ENCODE measurements at regions not wholly inside any gene's neighbourhood (a gene's known extent, or its start where the extent isn't known, plus 50 kb on each side); places are given as distances from the start of the nearest gene placed in this dataset.

DNA sequence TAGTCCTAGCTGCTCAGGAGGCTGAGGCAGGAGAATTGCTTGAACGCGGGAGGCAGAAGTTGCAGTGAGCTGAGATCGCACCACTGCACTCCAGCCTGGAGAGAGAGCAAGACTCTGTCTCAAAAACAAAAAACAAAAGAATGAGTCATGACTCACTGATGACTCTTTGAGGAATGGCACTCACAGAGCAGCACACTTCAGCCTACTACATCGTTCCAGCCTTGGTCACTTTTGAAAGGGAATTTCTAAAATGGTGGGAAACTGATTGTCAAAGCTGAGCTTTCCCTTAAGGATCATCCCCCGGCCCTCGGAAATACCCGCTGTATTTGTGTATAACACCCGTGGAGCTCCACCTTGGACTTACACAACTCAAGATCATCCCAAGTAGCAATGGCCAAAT lies 217.3 kb upstream of the HS6ST1 start:
- Histone ChIP-seq H3K27ac (no peak overlapping the region), H3K4me1 (no peaks in the 10 kb centered on the region), H3K36me3 (no peaks in the 10 kb centered on the region), H3K4me3 (no peak overlapping the region), H3K9me3 (no peaks in the 10 kb centered on the region), H3K27me3 (no peaks in the 10 kb centered on the region)
- no peak for DNase-seq
- TF ChIP-seq POLR2A (IDR thresholded peaks at IDR 0.05): no peak
- TF ChIP-seq, protein P1, sequence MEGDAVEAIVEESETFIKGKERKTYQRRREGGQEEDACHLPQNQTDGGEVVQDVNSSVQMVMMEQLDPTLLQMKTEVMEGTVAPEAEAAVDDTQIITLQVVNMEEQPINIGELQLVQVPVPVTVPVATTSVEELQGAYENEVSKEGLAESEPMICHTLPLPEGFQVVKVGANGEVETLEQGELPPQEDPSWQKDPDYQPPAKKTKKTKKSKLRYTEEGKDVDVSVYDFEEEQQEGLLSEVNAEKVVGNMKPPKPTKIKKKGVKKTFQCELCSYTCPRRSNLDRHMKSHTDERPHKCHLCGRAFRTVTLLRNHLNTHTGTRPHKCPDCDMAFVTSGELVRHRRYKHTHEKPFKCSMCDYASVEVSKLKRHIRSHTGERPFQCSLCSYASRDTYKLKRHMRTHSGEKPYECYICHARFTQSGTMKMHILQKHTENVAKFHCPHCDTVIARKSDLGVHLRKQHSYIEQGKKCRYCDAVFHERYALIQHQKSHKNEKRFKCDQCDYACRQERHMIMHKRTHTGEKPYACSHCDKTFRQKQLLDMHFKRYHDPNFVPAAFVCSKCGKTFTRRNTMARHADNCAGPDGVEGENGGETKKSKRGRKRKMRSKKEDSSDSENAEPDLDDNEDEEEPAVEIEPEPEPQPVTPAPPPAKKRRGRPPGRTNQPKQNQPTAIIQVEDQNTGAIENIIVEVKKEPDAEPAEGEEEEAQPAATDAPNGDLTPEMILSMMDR (IDR thresholded peaks at IDR 0.05): no peak

DNA sequence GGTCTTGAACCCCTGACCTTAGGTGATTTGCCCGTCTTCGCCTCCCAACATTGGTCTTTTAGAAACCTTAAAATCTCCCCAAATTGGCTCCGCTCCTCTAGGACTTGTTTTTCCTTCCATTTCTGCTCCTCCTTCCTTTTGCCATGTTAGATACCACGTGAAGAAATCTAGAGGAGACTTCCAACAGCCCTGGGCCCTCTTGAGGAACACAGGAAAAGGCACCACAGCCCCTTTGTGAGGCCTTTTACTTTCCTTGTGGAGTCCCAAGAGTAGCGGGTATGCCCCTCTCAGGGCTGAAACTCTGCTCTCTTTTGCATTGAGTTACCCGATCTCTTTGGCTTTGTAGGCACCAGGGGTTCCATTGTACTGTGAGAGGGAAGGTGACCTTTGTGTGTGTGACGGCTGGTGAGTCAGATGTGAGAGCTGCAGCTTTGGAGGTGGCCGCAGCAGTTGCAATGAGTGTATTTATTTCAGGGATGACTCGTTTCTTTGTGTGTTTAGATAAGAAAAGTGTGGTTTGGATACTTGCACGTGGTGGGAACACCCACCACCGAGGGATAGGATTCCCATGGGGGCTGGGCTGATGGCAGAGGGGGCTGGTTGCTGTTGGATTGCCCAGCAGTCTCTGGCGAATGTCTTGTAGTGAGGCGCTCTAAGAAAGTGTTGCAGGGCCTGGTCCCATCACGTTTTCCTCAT lies 218.4 kb upstream of the HS6ST1 start:
- no peaks in the 10 kb centered on the region for H3K9me3 ChIP-seq
- H3K27ac ChIP-seq: no peak overlapping the region
- H3K4me1 ChIP-seq: no peaks in the 10 kb centered on the region
- no peak for DNase-seq
- no peak for TF ChIP-seq POLR2A (IDR thresholded peaks at IDR 0.05)
- TF ChIP-seq, protein P1 (IDR thresholded peaks at IDR 0.05): no peak
- no peaks in the 10 kb centered on the region for H3K27me3 ChIP-seq
- no peaks in the 10 kb centered on the region for H3K36me3 ChIP-seq
- no peak overlapping the region for H3K4me3 ChIP-seq

DNA sequence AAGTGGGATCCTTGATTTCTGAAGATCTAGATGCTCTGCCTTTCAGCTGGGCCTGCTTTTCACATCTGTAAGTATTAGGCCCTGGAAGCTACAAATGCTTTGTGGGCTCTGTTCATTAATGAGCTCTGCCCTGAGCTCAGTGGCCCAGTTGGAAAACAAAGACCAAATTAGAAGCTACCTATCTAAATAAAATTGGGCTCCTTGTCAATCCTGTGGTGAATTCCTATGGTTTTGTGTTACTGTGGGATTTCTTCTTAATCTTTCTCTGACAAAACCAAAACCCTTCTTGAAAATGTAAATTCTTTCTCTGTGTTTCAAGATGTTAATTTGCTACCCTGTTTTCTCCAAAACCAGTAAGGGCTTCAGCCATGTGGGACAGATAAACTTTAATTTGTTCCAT lies 219.0 kb upstream of the HS6ST1 start:
- Histone ChIP-seq H3K9me3 (no peaks in the 10 kb centered on the region), H3K36me3 (no peaks in the 10 kb centered on the region), H3K4me1 (no peaks in the 10 kb centered on the region), H3K27ac (no peak overlapping the region), H3K27me3 (no peaks in the 10 kb centered on the region), H3K4me3 (no peak overlapping the region)
- no peak for TF ChIP-seq POLR2A (IDR thresholded peaks at IDR 0.05)
- TF ChIP-seq, protein P1 (IDR thresholded peaks at IDR 0.05): no peak
- DNase-seq: no peak

DNA sequence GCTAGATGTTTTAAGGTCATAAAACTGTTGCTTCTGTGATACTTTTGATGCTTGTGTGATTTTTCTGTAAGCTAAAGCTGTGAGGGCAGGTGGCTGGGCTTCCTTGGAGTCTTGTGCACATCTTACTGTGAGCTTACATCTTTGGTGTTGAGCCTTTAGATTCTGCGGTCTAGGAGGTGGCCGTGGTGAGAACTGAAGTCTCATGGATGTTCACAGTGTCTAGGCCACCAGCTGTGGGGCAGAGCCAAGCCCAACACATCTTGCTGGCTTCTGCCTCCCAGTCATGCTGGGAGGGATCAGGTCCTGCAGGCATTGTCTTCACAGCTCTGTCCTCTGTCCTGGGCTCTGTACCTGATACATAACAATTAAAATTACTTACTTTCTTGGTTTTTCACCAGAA lies 219.7 kb upstream of the HS6ST1 start:
- no peaks in the 10 kb centered on the region for H3K27me3 ChIP-seq

DNA sequence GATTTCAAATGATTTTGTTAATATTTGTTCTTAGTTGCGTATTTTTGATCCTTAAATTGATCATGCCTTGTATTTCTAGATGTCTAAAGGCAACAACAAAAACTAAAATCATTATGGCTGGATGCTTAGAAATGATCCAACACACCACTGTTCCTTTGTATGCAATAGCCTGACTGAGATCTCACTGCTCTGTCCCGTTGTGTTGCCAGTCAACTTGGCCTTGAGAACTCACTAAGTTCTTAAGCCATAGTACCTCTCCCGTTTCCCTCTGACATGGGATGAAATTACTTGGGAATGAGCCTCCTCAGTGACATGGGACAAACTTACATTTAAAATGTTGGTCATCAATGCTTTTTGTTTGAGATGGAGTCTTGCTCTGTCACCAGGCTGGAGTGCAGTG lies 222.0 kb upstream of the HS6ST1 start:
- no peak for DNase-seq
- Histone ChIP-seq H3K9me3 (no peaks in the 10 kb centered on the region), H3K27me3 (no peaks in the 10 kb centered on the region), H3K4me1 (no peaks in the 10 kb centered on the region), H3K27ac (no peak overlapping the region), H3K36me3 (no peaks in the 10 kb centered on the region), H3K4me3 (no peak overlapping the region)
- TF ChIP-seq POLR2A (IDR thresholded peaks at IDR 0.05): no peak
- TF ChIP-seq, protein P1 (IDR thresholded peaks at IDR 0.05): no peak

More for the DNA sequence above, 219.7 kb upstream of the HS6ST1 start:
- Histone ChIP-seq H3K9me3 (no peaks in the 10 kb centered on the region), H3K27ac (no peak overlapping the region), H3K4me1 (no peaks in the 10 kb centered on the region), H3K36me3 (no peaks in the 10 kb centered on the region), H3K4me3 (no peak overlapping the region)
- no peak for DNase-seq
- TF ChIP-seq, protein P1 (IDR thresholded peaks at IDR 0.05): no peak
- TF ChIP-seq POLR2A (IDR thresholded peaks at IDR 0.05): no peak

DNA sequence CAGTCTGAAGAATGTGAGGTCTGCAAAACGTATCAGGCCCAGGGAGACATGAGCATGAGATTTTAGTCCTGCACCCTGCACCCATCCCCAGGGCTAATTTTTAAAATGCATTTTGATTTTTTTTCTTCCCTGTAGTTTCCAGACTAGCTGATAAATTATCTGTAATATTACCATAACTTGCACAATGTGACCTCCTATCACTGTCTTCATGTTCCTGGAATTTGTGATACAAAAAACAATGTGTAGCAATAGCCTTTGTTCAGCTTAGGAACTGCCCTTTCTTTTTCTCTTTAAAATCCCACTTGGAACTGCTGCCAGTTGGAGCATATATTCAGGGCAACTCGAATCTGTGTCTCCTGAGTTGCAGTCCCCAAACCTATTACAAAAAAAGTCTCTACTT lies 222.8 kb upstream of the HS6ST1 start:
- no peak for TF ChIP-seq POLR2A (IDR thresholded peaks at IDR 0.05)
- TF ChIP-seq, protein P1 (IDR thresholded peaks at IDR 0.05): no peak
- DNase-seq: no peak
- no peak overlapping the region for H3K4me3 ChIP-seq
- no peaks in the 10 kb centered on the region for H3K36me3 ChIP-seq
- H3K9me3 ChIP-seq: no peaks in the 10 kb centered on the region
- no peaks in the 10 kb centered on the region for H3K27me3 ChIP-seq
- H3K27ac ChIP-seq: no peak overlapping the region
- H3K4me1 ChIP-seq: no peaks in the 10 kb centered on the region

Measured in Peyer's patch (tissue), 4 donors.